T47D (cell line): ENCODE measurements at regions not wholly inside any gene's neighbourhood (a gene's known extent, or its start where the extent isn't known, plus 50 kb on each side); places are given as distances from the start of the nearest gene placed in this dataset.
"Not testable (repeated sequence)": the region's sequence is repeated elsewhere in the genome, so short reads cannot be mapped to it uniquely, and the experiment has no call there.

Experiments
- DNase-seq, 2 experiments: peaks; one replicate each; pipeline versions ENCODE4 v3.0.0 to v3.0.0-alpha.2; 2011 to 2012; ENCODE audit warnings: low read depth in 1 of 2, low spot score in 1 of 2
- JUND ChIP-seq: IDR thresholded peaks from 2 replicates; pipeline ENCODE4 v1.6.1; 2012; ENCODE audit warnings: low read depth
- in situ Hi-C: cut with HindIII; loops from 2 replicates; pipeline ENCODE4 v1.10.0; 2016; ENCODE audit warnings: low sequenced_read_pairs, low pct_unique_long_range_greater_than_20kb

- DNase-seq, result no peak
- TF ChIP-seq JUND, result no peak
- in situ Hi-C loops, result no loop called here
Observed at GRCh38 chr12:33752854-33753253, 269.4 kb upstream of the ALG10 start.

GRCh38 chr12:33757701-33758100 is 264.6 kb upstream of the ALG10 start:
- TF ChIP-seq JUND, result no peak
- in situ Hi-C loops, result no loop called here
- no peak for DNase-seq

GRCh38 chr12:33759279-33759678 is 263.0 kb upstream of the ALG10 start:
- TF ChIP-seq JUND, result no peak
- in situ Hi-C loops, result no loop called here
- no peak for DNase-seq

- no peak for TF ChIP-seq JUND
- in situ Hi-C loops, result no loop called here
- no peak for DNase-seq
Observed at GRCh38 chr12:33763331-33763730, 259.0 kb upstream of the ALG10 start.

GRCh38 chr12:33770652-33771051 is 251.6 kb upstream of the ALG10 start:
- no peak for TF ChIP-seq JUND
- DNase-seq, result no peak
- in situ Hi-C loops, result no loop called here

- no peak for TF ChIP-seq JUND
- in situ Hi-C loops, result no loop called here
- DNase-seq, result no peak
Observed at GRCh38 chr12:33771889-33772288, 250.4 kb upstream of the ALG10 start.

- DNase-seq, in situ Hi-C loops: not testable (repeated sequence)
Observed at GRCh38 chr12:33773091-33773490, 249.2 kb upstream of the ALG10 start.

- DNase-seq, result no peak
- no peak for TF ChIP-seq JUND
- in situ Hi-C loops, result no loop called here
Observed at GRCh38 chr12:33786532-33786931, 235.8 kb upstream of the ALG10 start.

GRCh38 chr12:33794954-33795353 is 227.3 kb upstream of the ALG10 start:
- TF ChIP-seq JUND, result no peak
- no peak for DNase-seq
- in situ Hi-C loops, result no loop called here

- in situ Hi-C loops, result no loop called here
- DNase-seq, result no peak
- TF ChIP-seq JUND, result no peak
Observed at GRCh38 chr12:33795536-33795935, 226.8 kb upstream of the ALG10 start.

- no peak for DNase-seq
- in situ Hi-C loops, result no loop called here
- TF ChIP-seq JUND, result no peak
Observed at GRCh38 chr12:33813536-33813935, 208.8 kb upstream of the ALG10 start.

GRCh38 chr12:33817713-33818112 is 204.6 kb upstream of the ALG10 start:
- in situ Hi-C loops, result no loop called here
- DNase-seq, result no peak
- TF ChIP-seq JUND, result no peak

- no peak for DNase-seq
- in situ Hi-C loops, result no loop called here
- TF ChIP-seq JUND, result no peak
Observed at GRCh38 chr12:33818313-33818712, 204.0 kb upstream of the ALG10 start.

GRCh38 chr12:33825442-33825841 is 196.9 kb upstream of the ALG10 start:
- no peak for TF ChIP-seq JUND
- in situ Hi-C loops, result no loop called here

More at GRCh38 chr12:33825442-33825841, 196.9 kb upstream of the ALG10 start:
- no peak for DNase-seq
